ENCODE measurements at regions not wholly inside any gene's neighbourhood (a gene's known extent, or its start where the extent isn't known, plus 50 kb on each side); places are given as distances from the start of the nearest gene placed in this dataset.
A peak's percentile ranks its signal among the peaks of the same experiment; 100 is the strongest.
"Not testable (repeated sequence)": the region's sequence is repeated elsewhere in the genome, so short reads cannot be mapped to it uniquely, and the experiment has no call there.

DNA sequence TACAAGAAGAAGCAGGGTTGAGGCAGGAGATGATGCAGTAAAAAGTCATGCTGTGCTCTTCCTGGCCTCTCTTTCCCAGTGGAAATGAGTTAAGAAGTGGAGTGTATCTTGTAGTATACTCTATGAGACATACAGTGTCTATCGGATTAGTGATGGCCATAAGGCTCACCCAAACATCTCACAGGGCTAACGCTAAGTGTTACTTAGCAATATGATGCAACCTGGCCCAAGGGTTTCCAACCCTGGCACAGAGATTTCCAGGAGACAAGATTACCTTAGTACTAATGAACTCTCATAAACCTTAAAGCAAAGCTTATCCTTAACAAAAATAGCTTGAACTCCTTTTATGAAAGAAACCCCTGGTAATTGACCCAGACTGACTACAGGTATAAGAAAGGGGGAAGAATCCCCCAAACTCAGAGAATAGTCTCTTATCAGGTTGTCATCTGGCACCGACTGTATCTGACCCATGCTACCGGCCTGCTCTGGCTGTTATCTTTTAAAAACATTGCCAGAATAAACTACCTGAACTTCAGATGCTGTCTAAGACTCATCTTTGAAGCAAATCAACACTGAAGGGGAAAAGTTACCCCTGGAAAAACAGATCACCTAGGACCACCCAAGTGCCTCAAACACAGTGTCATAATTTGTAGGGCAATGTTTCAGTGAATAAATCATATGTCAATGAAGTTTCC lies 1002.0 kb downstream of the REEP3 start:
- DNase-seq = no peak

GRCh38 chr10:64528294-64529002 lies 1007.2 kb downstream of the REEP3 start:
- no peak for DNase-seq

GRCh38 chr10:64529003-64529350 lies 1007.8 kb downstream of the REEP3 start:
- DNase-seq = no peak

DNA sequence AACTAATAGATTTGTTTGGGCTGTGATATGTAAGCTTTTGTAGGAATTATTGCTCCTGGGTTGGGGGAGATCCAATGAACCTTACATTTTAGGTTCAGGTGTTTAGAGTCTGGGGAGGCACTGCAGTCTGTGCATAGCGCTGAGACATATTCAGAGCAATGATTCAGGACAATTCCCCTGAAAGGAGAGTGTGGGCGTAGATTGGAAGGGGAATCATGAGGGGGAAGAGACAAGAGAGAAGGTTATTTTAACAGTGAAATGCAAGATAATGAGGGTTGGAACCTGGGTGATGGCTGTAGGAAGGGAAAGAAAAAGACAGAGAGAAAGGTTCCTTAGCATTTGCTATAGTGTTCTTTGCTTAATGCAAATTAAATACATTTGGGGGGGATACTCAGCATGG lies 1013.4 kb downstream of the REEP3 start:
- no peak for DNase-seq

DNA sequence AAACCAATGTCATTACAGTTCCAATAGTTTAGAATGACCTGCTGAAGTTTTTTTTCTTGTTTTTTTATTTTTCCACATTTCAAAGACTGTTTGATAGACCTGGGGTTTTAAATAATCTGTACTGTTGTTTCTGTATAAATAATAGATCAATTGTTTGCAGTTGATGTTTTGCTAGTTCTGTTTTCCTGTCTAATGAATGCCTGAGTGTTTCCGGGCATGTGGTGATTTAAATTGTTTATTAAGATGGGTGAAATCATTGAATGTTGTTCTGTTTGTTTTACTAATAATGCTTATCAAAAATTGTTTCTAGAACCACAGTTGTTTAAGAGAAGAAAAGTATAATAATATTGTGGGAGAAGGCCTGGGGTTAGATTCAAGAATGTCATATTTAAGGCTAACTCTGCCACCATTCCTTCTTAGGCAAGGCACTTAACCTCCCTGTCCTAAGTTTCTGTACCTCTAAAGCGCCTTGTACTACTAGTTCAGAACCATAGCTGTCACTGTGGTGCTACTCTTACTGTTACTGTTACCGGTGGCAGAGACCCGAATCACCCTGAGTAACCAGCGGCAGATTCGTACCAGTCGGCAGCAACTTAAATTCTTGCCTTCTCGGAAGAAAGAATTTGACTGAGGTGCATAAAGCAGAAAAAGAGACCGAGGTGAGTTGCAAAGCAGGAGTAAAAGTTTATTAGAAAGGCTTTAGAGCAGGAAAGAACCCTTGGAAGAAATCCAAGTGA lies 1014.1 kb downstream of the REEP3 start:
- DNase-seq = no peak

- no peak for DNase-seq
These were observed 1015.9 kb downstream of the REEP3 start for GRCh38 chr10:64537112-64537511.

- DNase-seq = no peak
These were observed 1016.7 kb downstream of the REEP3 start for GRCh38 chr10:64537928-64538327.

DNA sequence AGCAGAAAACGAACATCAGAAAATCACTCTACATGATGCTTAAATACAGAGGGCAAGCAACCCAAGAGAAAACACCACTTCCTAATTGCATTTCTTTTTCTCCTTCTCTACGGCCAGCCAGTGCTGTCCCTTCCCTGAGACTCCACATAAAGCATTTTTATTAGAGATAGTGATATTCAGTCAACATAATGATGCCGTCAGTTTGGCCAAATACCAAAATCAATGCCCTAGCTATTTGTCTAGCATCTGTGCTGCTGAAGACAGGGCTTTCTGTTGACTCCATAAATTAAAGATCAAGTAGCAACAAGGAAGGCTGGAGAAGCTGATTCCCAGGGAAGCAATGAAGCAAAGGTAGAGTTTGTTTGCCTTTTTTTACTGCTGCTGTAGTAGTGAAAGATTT lies 1024.9 kb downstream of the REEP3 start:
- no peak for DNase-seq

DNA sequence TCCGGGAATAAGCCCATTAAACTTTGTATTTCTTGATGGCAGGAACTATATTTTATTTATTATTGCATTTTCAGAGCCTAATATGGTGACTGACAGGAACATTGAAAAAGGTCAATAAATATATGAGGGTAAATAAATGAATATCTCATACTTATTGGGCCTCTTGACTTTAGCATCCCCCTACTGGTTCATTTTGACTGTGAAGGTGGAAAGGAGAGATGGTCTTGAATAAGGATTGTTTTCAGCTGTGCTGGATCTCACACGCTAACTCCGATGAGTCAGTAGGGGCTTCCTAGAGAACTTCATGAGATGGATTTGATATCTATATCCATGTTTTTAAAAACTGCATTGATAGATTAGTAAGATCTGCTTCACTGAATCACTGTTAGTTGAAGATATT lies 1026.0 kb downstream of the REEP3 start:
- no peak for DNase-seq

- no peak for DNase-seq
These were observed 1034.5 kb downstream of the REEP3 start for GRCh38 chr10:64555666-64556065.

DNA sequence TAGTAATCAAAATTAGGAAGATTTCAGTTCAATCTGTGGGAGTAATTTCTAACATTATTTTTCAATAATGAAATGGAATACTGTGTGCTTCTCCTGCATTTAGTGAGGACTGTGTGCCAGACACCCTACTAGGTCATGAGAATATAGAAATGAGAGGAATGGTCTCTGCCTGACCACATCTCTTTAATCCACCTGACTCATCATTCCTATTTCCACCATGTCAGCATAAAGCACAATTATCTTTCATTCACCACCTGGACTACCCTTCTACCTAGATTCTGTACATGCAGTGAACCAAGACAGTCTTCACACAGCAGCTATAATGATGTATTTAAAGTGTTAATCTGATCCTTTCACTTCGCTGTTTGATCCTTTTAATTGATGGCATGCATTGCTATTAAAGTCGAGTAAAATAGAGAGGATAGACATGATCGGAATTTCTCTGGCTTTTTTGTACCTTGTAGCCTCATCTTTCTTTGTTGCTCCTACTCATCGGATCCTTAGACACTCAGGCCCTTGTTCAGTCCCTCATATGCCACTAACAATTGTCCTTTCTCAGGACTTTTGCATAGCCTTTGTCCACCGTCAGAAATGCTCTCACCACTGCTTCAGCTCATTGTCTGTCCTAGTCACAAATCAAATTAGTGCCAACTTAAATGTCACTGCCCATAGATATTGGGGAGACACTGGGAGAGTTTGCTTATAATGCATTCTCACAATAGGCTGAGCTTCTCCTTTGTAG lies 1037.1 kb downstream of the REEP3 start:
- no peak for DNase-seq

DNA sequence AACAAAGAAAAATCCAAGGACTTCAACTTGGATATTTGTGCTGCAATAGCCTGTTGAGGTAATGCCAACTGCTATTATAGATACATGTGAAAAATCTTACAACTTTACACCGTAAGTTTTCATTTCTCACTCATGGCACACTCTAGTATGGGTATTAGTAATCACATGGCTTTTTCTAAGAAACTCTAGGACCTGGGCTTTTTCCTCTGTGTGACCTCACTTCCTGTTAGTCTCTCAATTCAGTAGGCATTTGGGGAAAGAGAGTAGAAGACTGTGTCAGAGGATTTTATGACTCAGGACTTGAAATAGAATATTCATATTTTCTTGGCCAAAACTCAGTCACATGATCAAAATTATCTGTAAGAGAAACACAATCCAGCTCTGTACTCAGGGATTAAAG lies 1049.9 kb downstream of the REEP3 start:
- DNase-seq = no peak

DNA sequence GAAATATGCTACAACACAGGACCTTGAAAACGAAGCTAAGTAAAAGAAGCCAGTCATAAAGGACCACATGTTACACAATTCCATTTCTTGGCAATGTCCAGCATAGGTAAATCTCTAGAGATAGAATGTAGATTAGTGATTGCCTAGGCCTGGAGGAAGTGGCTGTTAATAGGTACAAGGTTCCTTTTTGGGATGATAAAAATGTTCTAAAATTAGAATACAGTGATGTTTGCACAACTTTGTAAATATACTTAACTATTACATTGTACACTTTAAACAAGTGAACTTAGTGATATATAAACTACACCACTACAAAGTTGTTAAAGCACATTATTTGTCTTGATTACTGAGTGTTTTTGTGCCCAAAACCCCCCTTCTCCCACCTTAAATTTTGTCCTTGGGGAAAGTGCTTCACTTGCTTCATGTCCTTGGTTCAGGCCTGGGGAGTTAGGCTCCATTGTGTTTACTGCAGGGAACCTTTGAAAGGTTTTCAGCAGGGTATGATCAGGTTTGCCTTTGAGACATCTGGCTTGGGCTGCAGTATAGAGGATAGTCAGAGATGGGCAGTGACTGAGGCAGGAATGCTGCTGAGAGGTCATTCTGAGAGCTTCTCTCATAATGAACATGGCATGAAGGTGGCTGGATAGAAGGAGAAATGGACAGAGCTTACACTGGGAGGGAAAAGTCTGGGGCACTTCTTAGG lies 1052.6 kb downstream of the REEP3 start:
- no peak for DNase-seq

GRCh38 chr10:64574371-64574770 lies 1053.2 kb downstream of the REEP3 start:
- peak; percentile 24 for DNase-seq

- DNase-seq = no peak
These were observed 1055.3 kb downstream of the REEP3 start for GRCh38 chr10:64576497-64576896.

GRCh38 chr10:64578757-64579156 lies 1057.6 kb downstream of the REEP3 start:
- not testable (repeated sequence) for DNase-seq

GRCh38 chr10:64586934-64587503 lies 1065.8 kb downstream of the REEP3 start:
- peak; percentile 23 for DNase-seq

GRCh38 chr10:64594072-64594471 lies 1072.9 kb downstream of the REEP3 start:
- DNase-seq = no peak

GRCh38 chr10:64598600-64598999 lies 1077.4 kb downstream of the REEP3 start:
- no peak for DNase-seq

DNA sequence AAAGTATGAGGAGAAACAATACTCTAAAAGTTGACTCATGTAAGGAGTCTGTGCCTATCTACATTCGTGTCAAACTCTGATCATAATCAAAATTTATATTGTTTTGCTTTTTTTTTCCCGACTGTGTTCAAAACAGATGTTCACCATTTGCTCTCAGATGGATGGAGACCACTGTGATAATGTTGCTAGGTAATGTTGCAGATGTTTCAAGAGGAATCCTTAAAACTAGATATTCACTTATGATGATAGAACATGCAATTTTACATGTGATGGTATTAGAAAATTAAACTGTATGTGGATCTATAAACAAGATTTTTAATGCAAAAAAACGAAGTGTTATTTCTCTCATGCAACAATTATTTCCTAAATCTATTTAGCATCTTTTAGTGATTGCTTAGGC lies 1080.1 kb downstream of the REEP3 start:
- no peak for DNase-seq

- no peak for DNase-seq
These were observed 1095.9 kb downstream of the REEP3 start for GRCh38 chr10:64617085-64617484.

DNA sequence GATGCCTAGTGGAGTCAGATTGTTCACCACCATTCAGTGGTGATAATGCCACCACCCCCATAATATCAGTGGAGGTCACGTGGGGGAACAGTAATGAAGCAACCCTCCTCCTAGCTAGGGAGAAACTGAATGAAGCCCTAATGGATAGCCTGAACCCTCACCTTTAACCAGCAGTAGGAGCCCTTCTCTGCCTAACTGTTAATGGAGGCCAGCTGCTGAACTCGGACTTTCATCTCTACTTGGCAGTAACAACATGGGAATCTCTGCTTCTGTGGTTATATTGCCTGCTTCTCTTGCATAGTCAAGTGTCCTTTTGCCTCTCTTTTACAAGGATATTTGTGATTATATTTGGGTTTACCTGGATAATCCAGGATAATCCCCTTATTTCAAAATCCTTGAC lies 1097.9 kb downstream of the REEP3 start:
- DNase-seq = no peak
